ENCODE measurements at regions not wholly inside any gene's neighbourhood (a gene's known extent, or its start where the extent isn't known, plus 50 kb on each side); places are given as distances from the start of the nearest gene placed in this dataset.

GRCh38 chr3:111244760-111245159 is 173.1 kb downstream of the NECTIN3 start:
- Mint-ChIP-seq H3K9me3 (peaks cover 4 to 35% (median 10%) of the 10 kb centered on the region in 11 donors), H3K4me3 (no peak overlapping the region), H3K27ac (peak overlapping the region in 1 of 9 donors; percentile 62), H3K36me3 (peaks cover 0 to 39% (median 5%) of the 10 kb centered on the region in 5 donors), H3K27me3 (peaks cover 0 to 2% (median 0%) of the 10 kb centered on the region in 5 donors), H3K4me1 (peaks cover 2 to 28% (median 5%) of the 10 kb centered on the region in 7 donors)
- POLR2A ChIA-PET, result interaction anchor here (0.6 kb wide), 1 partner anchor 61 kb away, joined by 3 read pairs; no protein-coding TSS in a partner anchor
- CTCF ChIA-PET, result interaction anchor here (0.7 kb wide), 1 partner anchor 10 kb away, joined by 3 read pairs; no protein-coding TSS in a partner anchor
- H3K27me3 ChIP-seq (ENCODE audit: control insufficient read depth in 2 of 2, insufficient read depth in 2 of 2, low read length in 2 of 2), result no peaks in the 10 kb centered on the region
- intact Hi-C loops (cut with micrococcal nuclease), result no loop called here
- H3K9me3 ChIP-seq (ENCODE audit: control insufficient read depth in 2 of 3, low read length in 3 of 3), result peaks cover 0 to 18% (median 0%) of the 10 kb centered on the region in 3 experiments
- H3K4me3 ChIP-seq (ENCODE audit: low read length), result no peak overlapping the region
- no peaks in the 10 kb centered on the region for H3K36me3 ChIP-seq (ENCODE audit: control insufficient read depth in 2 of 3, insufficient read depth in 3 of 3, low read length in 3 of 3)
- H3K4me1 ChIP-seq (ENCODE audit: control insufficient read depth in 2 of 2, insufficient read depth in 2 of 2, low read length in 2 of 2), result no peaks in the 10 kb centered on the region
- H3K27ac ChIP-seq (ENCODE audit: low read depth, low read length), result no peak overlapping the region
- DNase-seq (no peak), ATAC-seq (no peak)

- H3K27ac Mint-ChIP-seq, result peak overlapping the region in 1 of 9 donors; percentile 4
- peaks cover 0 to 21% (median 5%) of the 10 kb centered on the region in 7 donors for H3K4me1 Mint-ChIP-seq
- H3K4me3 Mint-ChIP-seq, result no peak overlapping the region
- peaks cover 0 to 7% (median 0%) of the 10 kb centered on the region in 5 donors for H3K27me3 Mint-ChIP-seq
- H3K36me3 ChIP-seq (ENCODE audit: control insufficient read depth in 2 of 3, insufficient read depth in 3 of 3, low read length in 3 of 3), result no peaks in the 10 kb centered on the region
- peaks cover 0 to 29% (median 5%) of the 10 kb centered on the region in 5 donors for H3K36me3 Mint-ChIP-seq
- peaks cover 0 to 14% (median 0%) of the 10 kb centered on the region in 3 experiments for H3K9me3 ChIP-seq (ENCODE audit: control insufficient read depth in 2 of 3, low read length in 3 of 3)
- H3K4me3 ChIP-seq (ENCODE audit: low read length), result no peak overlapping the region
- ChIA-PET CTCF (interaction anchor here (0.6 kb wide), 1 partner anchor 41 kb away, joined by 5 read pairs; no protein-coding TSS in a partner anchor), POLR2A (no interaction called here)
- no peak overlapping the region for H3K27ac ChIP-seq (ENCODE audit: low read depth, low read length)
- H3K4me1 ChIP-seq (ENCODE audit: control insufficient read depth in 2 of 2, insufficient read depth in 2 of 2, low read length in 2 of 2), result no peaks in the 10 kb centered on the region
- peaks cover 4 to 27% (median 7%) of the 10 kb centered on the region in 11 donors for H3K9me3 Mint-ChIP-seq
- ATAC-seq (no peak), DNase-seq (no peak)
- H3K27me3 ChIP-seq (ENCODE audit: control insufficient read depth in 2 of 2, insufficient read depth in 2 of 2, low read length in 2 of 2), result no peaks in the 10 kb centered on the region
- intact Hi-C loops (cut with micrococcal nuclease), result no loop called here
Observed at GRCh38 chr3:111246967-111247760, 175.5 kb downstream of the NECTIN3 start.

GRCh38 chr3:111248406-111248805 is 176.8 kb downstream of the NECTIN3 start:
- Histone ChIP-seq H3K27ac (ENCODE audit: low read depth, low read length) (no peak overlapping the region), H3K4me1 (ENCODE audit: control insufficient read depth in 2 of 2, insufficient read depth in 2 of 2, low read length in 2 of 2) (no peaks in the 10 kb centered on the region), H3K9me3 (ENCODE audit: control insufficient read depth in 2 of 3, low read length in 3 of 3) (peaks cover 0 to 1% (median 0%) of the 10 kb centered on the region in 3 experiments), H3K36me3 (ENCODE audit: control insufficient read depth in 2 of 3, insufficient read depth in 3 of 3, low read length in 3 of 3) (no peaks in the 10 kb centered on the region), H3K27me3 (ENCODE audit: control insufficient read depth in 2 of 2, insufficient read depth in 2 of 2, low read length in 2 of 2) (no peaks in the 10 kb centered on the region), H3K4me3 (ENCODE audit: low read length) (no peak overlapping the region)
- Mint-ChIP-seq H3K4me3 (no peak overlapping the region), H3K4me1 (peaks cover 0 to 29% (median 5%) of the 10 kb centered on the region in 7 donors), H3K27ac (no peak overlapping the region), H3K36me3 (peaks cover 0 to 29% (median 5%) of the 10 kb centered on the region in 5 donors), H3K9me3 (peaks cover 2 to 27% (median 6%) of the 10 kb centered on the region in 11 donors), H3K27me3 (peaks cover 0 to 7% (median 0%) of the 10 kb centered on the region in 5 donors)
- ATAC-seq, result no peak
- CTCF ChIA-PET, result no interaction called here
- DNase-seq, result no peak
- intact Hi-C loops (cut with micrococcal nuclease), result no loop called here
- POLR2A ChIA-PET, result no interaction called here

GRCh38 chr3:111249421-111249820 is 177.8 kb downstream of the NECTIN3 start:
- CTCF ChIA-PET, result no interaction called here
- intact Hi-C loops (cut with micrococcal nuclease), result no loop called here
- H3K27me3 Mint-ChIP-seq, result peaks cover 0 to 7% (median 0%) of the 10 kb centered on the region in 5 donors
- Histone ChIP-seq H3K36me3 (ENCODE audit: control insufficient read depth in 2 of 3, insufficient read depth in 3 of 3, low read length in 3 of 3) (no peaks in the 10 kb centered on the region), H3K4me1 (ENCODE audit: control insufficient read depth in 2 of 2, insufficient read depth in 2 of 2, low read length in 2 of 2) (no peaks in the 10 kb centered on the region), H3K4me3 (ENCODE audit: low read length) (no peak overlapping the region), H3K27me3 (ENCODE audit: control insufficient read depth in 2 of 2, insufficient read depth in 2 of 2, low read length in 2 of 2) (no peaks in the 10 kb centered on the region), H3K9me3 (ENCODE audit: control insufficient read depth in 2 of 3, low read length in 3 of 3) (no peaks in the 10 kb centered on the region), H3K27ac (ENCODE audit: low read depth, low read length) (no peak overlapping the region)
- no peak for DNase-seq
- H3K4me1 Mint-ChIP-seq, result peaks cover 0 to 38% (median 5%) of the 10 kb centered on the region in 7 donors
- peaks cover 0 to 23% (median 0%) of the 10 kb centered on the region in 5 donors for H3K36me3 Mint-ChIP-seq
- H3K4me3 Mint-ChIP-seq, result no peak overlapping the region
- peaks cover 0 to 21% (median 0%) of the 10 kb centered on the region in 11 donors for H3K9me3 Mint-ChIP-seq
- POLR2A ChIA-PET, result no interaction called here
- H3K27ac Mint-ChIP-seq, result no peak overlapping the region
- no peak for ATAC-seq

- no peaks in the 10 kb centered on the region for H3K4me1 ChIP-seq (ENCODE audit: control insufficient read depth in 2 of 2, insufficient read depth in 2 of 2, low read length in 2 of 2)
- no peaks in the 10 kb centered on the region for H3K9me3 ChIP-seq (ENCODE audit: control insufficient read depth in 2 of 3, low read length in 3 of 3)
- H3K4me3 ChIP-seq (ENCODE audit: low read length), result no peak overlapping the region
- Mint-ChIP-seq H3K9me3 (peaks cover 0 to 14% (median 0%) of the 10 kb centered on the region in 11 donors), H3K36me3 (peaks cover 0 to 19% (median 0%) of the 10 kb centered on the region in 5 donors), H3K27ac (no peak overlapping the region), H3K4me1 (peaks cover 0 to 29% (median 5%) of the 10 kb centered on the region in 7 donors), H3K4me3 (no peak overlapping the region), H3K27me3 (peaks cover 0 to 13% (median 0%) of the 10 kb centered on the region in 5 donors)
- ATAC-seq (no peak), DNase-seq (no peak)
- ChIA-PET CTCF (no interaction called here), POLR2A (no interaction called here)
- no peaks in the 10 kb centered on the region for H3K27me3 ChIP-seq (ENCODE audit: control insufficient read depth in 2 of 2, insufficient read depth in 2 of 2, low read length in 2 of 2)
- intact Hi-C loops (cut with micrococcal nuclease), result loop anchor here in 1 of 2 donors (1.0 to 5.0 kb wide), 3 partner anchors 9 to 180 kb away; partner anchors contain the start of gene NECTIN3
- H3K36me3 ChIP-seq (ENCODE audit: control insufficient read depth in 2 of 3, insufficient read depth in 3 of 3, low read length in 3 of 3), result no peaks in the 10 kb centered on the region
- H3K27ac ChIP-seq (ENCODE audit: low read depth, low read length), result no peak overlapping the region
Observed at GRCh38 chr3:111252779-111253178, 181.2 kb downstream of the NECTIN3 start.

- ATAC-seq (no peak), DNase-seq (no peak)
- no peak overlapping the region for H3K27ac ChIP-seq (ENCODE audit: low read depth, low read length)
- peaks cover 0 to 17% (median 0%) of the 10 kb centered on the region in 5 donors for H3K27me3 Mint-ChIP-seq
- no peaks in the 10 kb centered on the region for H3K9me3 ChIP-seq (ENCODE audit: control insufficient read depth in 2 of 3, low read length in 3 of 3)
- H3K4me3 Mint-ChIP-seq, result peak overlapping the region in 1 of 10 donors; percentile 26
- H3K4me3 ChIP-seq (ENCODE audit: low read length), result no peak overlapping the region
- intact Hi-C loops (cut with micrococcal nuclease), result loop anchor here in 1 of 2 donors (5.0 kb wide), 2 partner anchors 84 to 181 kb away; partner anchors contain the start of gene NECTIN3
- H3K4me1 Mint-ChIP-seq, result peaks cover 0 to 28% (median 2%) of the 10 kb centered on the region in 7 donors
- H3K36me3 Mint-ChIP-seq, result peaks cover 0 to 18% (median 0%) of the 10 kb centered on the region in 5 donors
- H3K9me3 Mint-ChIP-seq, result peaks cover 0 to 6% (median 0%) of the 10 kb centered on the region in 11 donors
- H3K27me3 ChIP-seq (ENCODE audit: control insufficient read depth in 2 of 2, insufficient read depth in 2 of 2, low read length in 2 of 2), result no peaks in the 10 kb centered on the region
- ChIA-PET CTCF (no interaction called here), POLR2A (interaction anchor here (0.7 kb wide), 1 partner anchor 138 kb away, joined by 4 read pairs; no protein-coding TSS in a partner anchor)
- H3K4me1 ChIP-seq (ENCODE audit: control insufficient read depth in 2 of 2, insufficient read depth in 2 of 2, low read length in 2 of 2), result no peaks in the 10 kb centered on the region
- H3K27ac Mint-ChIP-seq, result no peak overlapping the region
- no peaks in the 10 kb centered on the region for H3K36me3 ChIP-seq (ENCODE audit: control insufficient read depth in 2 of 3, insufficient read depth in 3 of 3, low read length in 3 of 3)
Observed at GRCh38 chr3:111253733-111254132, 182.1 kb downstream of the NECTIN3 start.
